ENCODE measurements at regions not wholly inside any gene's neighbourhood (a gene's known extent, or its start where the extent isn't known, plus 50 kb on each side); places are given as distances from the start of the nearest gene placed in this dataset.

GRCh38 chr2:43078781-43079755 is 147.3 kb downstream of the ZFP36L2 start:
- TF ChIP-seq MAX (IDR thresholded peaks at IDR 0.05; ENCODE audit: low read depth, low read length) = no peak
- TF ChIP-seq MYC (IDR thresholded peaks at IDR 0.05; ENCODE audit: low read depth, low read length) = no peak
- TF ChIP-seq, protein P1, sequence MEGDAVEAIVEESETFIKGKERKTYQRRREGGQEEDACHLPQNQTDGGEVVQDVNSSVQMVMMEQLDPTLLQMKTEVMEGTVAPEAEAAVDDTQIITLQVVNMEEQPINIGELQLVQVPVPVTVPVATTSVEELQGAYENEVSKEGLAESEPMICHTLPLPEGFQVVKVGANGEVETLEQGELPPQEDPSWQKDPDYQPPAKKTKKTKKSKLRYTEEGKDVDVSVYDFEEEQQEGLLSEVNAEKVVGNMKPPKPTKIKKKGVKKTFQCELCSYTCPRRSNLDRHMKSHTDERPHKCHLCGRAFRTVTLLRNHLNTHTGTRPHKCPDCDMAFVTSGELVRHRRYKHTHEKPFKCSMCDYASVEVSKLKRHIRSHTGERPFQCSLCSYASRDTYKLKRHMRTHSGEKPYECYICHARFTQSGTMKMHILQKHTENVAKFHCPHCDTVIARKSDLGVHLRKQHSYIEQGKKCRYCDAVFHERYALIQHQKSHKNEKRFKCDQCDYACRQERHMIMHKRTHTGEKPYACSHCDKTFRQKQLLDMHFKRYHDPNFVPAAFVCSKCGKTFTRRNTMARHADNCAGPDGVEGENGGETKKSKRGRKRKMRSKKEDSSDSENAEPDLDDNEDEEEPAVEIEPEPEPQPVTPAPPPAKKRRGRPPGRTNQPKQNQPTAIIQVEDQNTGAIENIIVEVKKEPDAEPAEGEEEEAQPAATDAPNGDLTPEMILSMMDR (IDR thresholded peaks at IDR 0.05; ENCODE audit: low read depth, low read length) = no peak
- no peak for TF ChIP-seq POLR2A (IDR thresholded peaks at IDR 0.05; ENCODE audit: extremely low read depth, insufficient read length)

DNA sequence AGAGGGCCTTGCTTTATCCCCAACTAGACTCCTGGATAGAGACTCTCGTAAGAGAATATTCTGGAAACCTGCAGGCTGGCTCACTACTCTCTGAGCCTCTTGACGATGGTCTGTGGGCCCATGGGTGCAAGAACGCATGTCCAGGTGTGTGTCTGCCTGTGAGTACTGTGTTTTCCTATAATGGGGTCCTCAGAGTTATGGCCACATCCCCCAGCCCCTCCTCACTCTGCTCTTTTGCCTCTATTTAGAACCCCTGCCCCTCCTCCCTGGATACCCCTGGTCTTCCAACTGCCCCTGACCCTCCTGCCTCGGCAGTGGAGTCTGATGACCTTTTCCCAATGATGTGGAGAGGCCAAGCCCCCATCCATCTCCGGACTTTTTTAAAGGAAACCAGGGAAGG is 148.1 kb downstream of the ZFP36L2 start:
- no peak overlapping the region for H3K4me3 ChIP-seq (ENCODE audit: low read depth, low read length)
- DNase-seq (ENCODE audit: low read depth) = no peak
- TF ChIP-seq, protein P1 (IDR thresholded peaks at IDR 0.05; ENCODE audit: low read depth, low read length) = no peak
- TF ChIP-seq POLR2A (IDR thresholded peaks at IDR 0.05; ENCODE audit: extremely low read depth, insufficient read length) = no peak
- TF ChIP-seq MYC (IDR thresholded peaks at IDR 0.05; ENCODE audit: low read depth, low read length) = no peak
- TF ChIP-seq MAX (IDR thresholded peaks at IDR 0.05; ENCODE audit: low read depth, low read length) = no peak

More at GRCh38 chr2:43078781-43079755, 147.3 kb downstream of the ZFP36L2 start:
- no peak for DNase-seq (ENCODE audit: low read depth)
- H3K4me3 ChIP-seq (ENCODE audit: low read depth, low read length) = no peak overlapping the region

GRCh38 chr2:43077876-43078275 is 148.5 kb downstream of the ZFP36L2 start:
- H3K4me3 ChIP-seq (ENCODE audit: low read depth, low read length) = no peak overlapping the region
- DNase-seq (ENCODE audit: low read depth) = no peak
- no peak for TF ChIP-seq MAX (IDR thresholded peaks at IDR 0.05; ENCODE audit: low read depth, low read length)

GRCh38 chr2:43076676-43077075 is 149.7 kb downstream of the ZFP36L2 start:
- DNase-seq (ENCODE audit: low read depth) = no peak
- H3K4me3 ChIP-seq (ENCODE audit: low read depth, low read length) = no peak overlapping the region

DNA sequence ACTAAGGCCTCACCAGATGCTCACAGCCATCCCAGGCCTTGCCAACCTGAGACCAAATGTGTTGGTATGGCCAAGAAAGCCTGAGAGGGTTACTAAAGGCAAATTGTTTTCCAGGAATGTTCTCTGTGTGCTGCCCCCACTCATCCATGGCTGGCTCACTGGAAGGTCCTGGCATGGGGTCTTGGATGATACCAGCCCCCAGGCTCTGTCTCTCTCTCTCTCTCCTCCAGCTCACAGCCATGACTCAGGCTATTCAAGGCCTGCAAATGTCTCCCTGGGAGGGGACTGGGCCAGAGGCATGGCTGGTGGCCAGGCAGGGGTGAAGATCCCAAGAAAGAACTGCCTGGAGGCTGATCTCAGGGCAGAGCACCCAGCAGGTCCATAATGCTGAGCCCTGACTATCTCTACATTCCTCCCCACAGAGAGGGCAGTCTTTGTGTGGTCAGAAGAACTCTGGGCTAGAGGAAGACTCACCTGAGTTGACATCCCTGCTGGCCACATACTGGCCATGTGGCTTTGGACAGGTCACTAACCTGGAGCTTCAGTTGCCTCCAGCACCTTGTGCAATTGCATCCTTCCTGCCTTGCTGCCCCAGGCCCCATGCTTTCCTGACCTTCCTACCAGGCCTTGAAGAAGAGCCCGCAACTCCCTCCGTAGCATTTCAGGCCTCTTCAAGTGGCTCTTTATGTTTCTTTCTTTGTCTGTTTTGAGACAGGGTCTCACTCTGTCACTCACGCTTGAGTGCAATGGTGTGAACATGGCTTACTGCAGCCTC is 150.4 kb downstream of the ZFP36L2 start:
- DNase-seq (ENCODE audit: low read depth) = no peak
- H3K4me3 ChIP-seq (ENCODE audit: low read depth, low read length) = no peak overlapping the region
- TF ChIP-seq MAX (IDR thresholded peaks at IDR 0.05; ENCODE audit: low read depth, low read length) = no peak
- no peak for TF ChIP-seq POLR2A (IDR thresholded peaks at IDR 0.05; ENCODE audit: extremely low read depth, insufficient read length)
- TF ChIP-seq, protein P1 (IDR thresholded peaks at IDR 0.05; ENCODE audit: low read depth, low read length) = no peak
- no peak for TF ChIP-seq MYC (IDR thresholded peaks at IDR 0.05; ENCODE audit: low read depth, low read length)

More at GRCh38 chr2:43076676-43077075, 149.7 kb downstream of the ZFP36L2 start:
- TF ChIP-seq, protein P1 (IDR thresholded peaks at IDR 0.05; ENCODE audit: low read depth, low read length) = no peak
- no peak for TF ChIP-seq POLR2A (IDR thresholded peaks at IDR 0.05; ENCODE audit: extremely low read depth, insufficient read length)
- no peak for TF ChIP-seq MAX (IDR thresholded peaks at IDR 0.05; ENCODE audit: low read depth, low read length)
- no peak for TF ChIP-seq MYC (IDR thresholded peaks at IDR 0.05; ENCODE audit: low read depth, low read length)
